B cell (primary cell): ENCODE measurements at regions not wholly inside any gene's neighbourhood (a gene's known extent, or its start where the extent isn't known, plus 50 kb on each side); places are given as distances from the start of the nearest gene placed in this dataset.

Experiments
- EZH2 ChIP-seq: IDR thresholded peaks from 2 replicates; pipeline ENCODE4 v1.6.1; 2012; ENCODE audit warnings: borderline replicate concordance, low read depth, mild to moderate bottlenecking, moderate library complexity, low read length; ENCODE audit not compliant: insufficient read depth, poor library complexity, severe bottlenecking
- TF ChIP-seq, protein P1 (sequence below): fragments of 200-600 bp; IDR thresholded peaks from one replicate; pipeline ENCODE4 v1.8.0; 2022; ENCODE audit warnings: antibody characterized with exemption, mild to moderate bottlenecking

DNA sequence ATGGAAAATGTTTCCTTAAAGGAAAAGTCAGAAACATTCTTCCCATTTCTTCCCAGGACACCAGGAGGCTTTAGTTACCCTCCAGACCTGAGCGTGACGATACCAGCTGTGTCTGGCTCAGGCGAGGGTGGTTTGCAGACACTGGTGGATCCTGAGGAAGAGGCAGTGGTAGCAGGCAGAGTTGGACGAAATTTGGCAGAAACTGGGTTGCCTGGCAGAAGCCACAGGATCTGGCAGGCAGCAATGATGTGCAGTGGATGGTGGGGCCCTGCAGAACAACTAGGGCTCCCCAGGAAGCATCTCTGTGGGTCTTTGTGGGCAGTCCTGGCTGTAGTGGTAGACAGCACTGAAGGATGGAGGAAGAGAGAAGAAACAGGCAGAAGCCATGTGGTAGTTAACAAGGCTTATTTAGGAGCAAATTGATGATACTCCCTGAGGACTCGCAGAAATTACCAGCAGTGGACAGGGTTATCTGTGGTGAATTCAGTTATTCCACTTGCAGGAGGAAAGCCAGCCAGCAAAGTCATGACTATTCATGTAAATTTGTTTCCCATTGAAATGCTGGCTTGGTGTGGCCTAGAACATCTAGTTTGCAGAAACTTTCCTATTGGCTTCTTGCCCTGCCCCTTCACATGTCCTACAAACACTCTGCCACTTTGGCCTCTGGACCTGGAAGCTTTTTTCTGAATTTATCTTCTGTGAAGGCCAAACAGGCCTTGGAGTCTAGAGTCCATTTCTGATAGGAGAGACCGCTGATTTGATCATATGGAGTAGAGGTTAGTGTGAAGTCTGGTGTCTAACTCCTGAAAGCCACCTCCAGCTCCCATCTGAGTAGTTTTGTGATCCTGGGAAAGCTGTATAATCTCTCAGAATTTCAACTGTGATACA lies 212.0 kb downstream of the DMRT2 start:
- no peak for TF ChIP-seq EZH2
- TF ChIP-seq, protein P1, sequence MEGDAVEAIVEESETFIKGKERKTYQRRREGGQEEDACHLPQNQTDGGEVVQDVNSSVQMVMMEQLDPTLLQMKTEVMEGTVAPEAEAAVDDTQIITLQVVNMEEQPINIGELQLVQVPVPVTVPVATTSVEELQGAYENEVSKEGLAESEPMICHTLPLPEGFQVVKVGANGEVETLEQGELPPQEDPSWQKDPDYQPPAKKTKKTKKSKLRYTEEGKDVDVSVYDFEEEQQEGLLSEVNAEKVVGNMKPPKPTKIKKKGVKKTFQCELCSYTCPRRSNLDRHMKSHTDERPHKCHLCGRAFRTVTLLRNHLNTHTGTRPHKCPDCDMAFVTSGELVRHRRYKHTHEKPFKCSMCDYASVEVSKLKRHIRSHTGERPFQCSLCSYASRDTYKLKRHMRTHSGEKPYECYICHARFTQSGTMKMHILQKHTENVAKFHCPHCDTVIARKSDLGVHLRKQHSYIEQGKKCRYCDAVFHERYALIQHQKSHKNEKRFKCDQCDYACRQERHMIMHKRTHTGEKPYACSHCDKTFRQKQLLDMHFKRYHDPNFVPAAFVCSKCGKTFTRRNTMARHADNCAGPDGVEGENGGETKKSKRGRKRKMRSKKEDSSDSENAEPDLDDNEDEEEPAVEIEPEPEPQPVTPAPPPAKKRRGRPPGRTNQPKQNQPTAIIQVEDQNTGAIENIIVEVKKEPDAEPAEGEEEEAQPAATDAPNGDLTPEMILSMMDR: no peak
